Activated CD8-positive, alpha-beta T cell treated with anti-CD3 and anti-CD28 coated beads for 36 hours (primary cell): ENCODE measurements at regions not wholly inside any gene's neighbourhood (a gene's known extent, or its start where the extent isn't known, plus 50 kb on each side); places are given as distances from the start of the nearest gene placed in this dataset.

Experiments
- ATAC-seq: fragments of 200-7000 bp; cut with Tn5 transposase; one replicate; pipeline ENCODE4 v1.10.0; 2021; ENCODE audit warnings: mild to moderate bottlenecking, moderate library complexity
- CTCF ChIA-PET: fragments of 350-600 bp; sonication (Branson Sonifier 250); formaldehyde crosslinking; loops from one replicate; lab custom pipeline; 2021; ENCODE audit warnings: antibody characterized with exemption; lab: Charles Lee
- POLR2A ChIA-PET: fragments of 350-600 bp; sonication (Branson Sonifier 250); formaldehyde crosslinking; loops from one replicate; lab custom pipeline; 2021; ENCODE audit warnings: antibody characterized with exemption; lab: Charles Lee
- DNase-seq: peaks from one replicate; pipeline ENCODE4 v3.0.0-alpha.2; 2020
- H3K27ac Mint-ChIP-seq: one replicate; pipeline ENCODE4 v1.8.0; 2021; ENCODE audit warnings: mild to moderate bottlenecking, mixed read lengths
- H3K27me3 Mint-ChIP-seq: one replicate; pipeline ENCODE4 v1.8.0; 2021; ENCODE audit warnings: mixed read lengths
- H3K36me3 Mint-ChIP-seq: one replicate; pipeline ENCODE4 v1.8.0; 2021; ENCODE audit warnings: low read depth, mixed read lengths
- H3K4me1 Mint-ChIP-seq: one replicate; pipeline ENCODE4 v1.8.0; 2021; ENCODE audit warnings: low read depth, mixed read lengths
- H3K4me3 Mint-ChIP-seq: one replicate; pipeline ENCODE4 v1.8.0; 2021; ENCODE audit warnings: mild to moderate bottlenecking, moderate library complexity, mixed read lengths
- H3K9me3 Mint-ChIP-seq: one replicate; pipeline ENCODE4 v1.8.0; 2021; ENCODE audit warnings: mixed read lengths
- CTCF ChIP-seq: fragments of 200-600 bp; IDR thresholded peaks from one replicate; pipeline ENCODE4 v1.8.0; 2022; ENCODE audit warnings: antibody characterized with exemption, mild to moderate bottlenecking
- intact Hi-C: fragments of 100-400 bp; cut with micrococcal nuclease; formaldehyde crosslinking; loops from one replicate; pipeline ENCODE4 v1.10.0; 2022

- no peaks in the 10 kb centered on the region for H3K36me3 Mint-ChIP-seq
- no peak overlapping the region for H3K27ac Mint-ChIP-seq
- H3K27me3 Mint-ChIP-seq, result peaks cover 4% of the 10 kb centered on the region
- ChIA-PET CTCF (interaction anchor here (0.7 to 3.9 kb wide), 5 partner anchors 12 to 173 kb away, joined by 3 to 26 read pairs (median 6); no protein-coding TSS in a partner anchor), POLR2A (no interaction called here)
- intact Hi-C loops, result loop anchor here (5.0 kb wide), 1 partner anchor 150 kb away; no protein-coding TSS in a partner anchor
- no peak overlapping the region for H3K4me3 Mint-ChIP-seq
- ATAC-seq (no peak), DNase-seq (no peak)
- no peak for TF ChIP-seq CTCF
- H3K9me3 Mint-ChIP-seq, result no peaks in the 10 kb centered on the region
- peaks cover 15% of the 10 kb centered on the region for H3K4me1 Mint-ChIP-seq
Observed at GRCh38 chr12:66862356-66862985, 183.6 kb upstream of the GRIP1 start.

- Mint-ChIP-seq H3K4me1 (peaks cover 12% of the 10 kb centered on the region), H3K27me3 (peaks cover 4% of the 10 kb centered on the region), H3K9me3 (no peaks in the 10 kb centered on the region), H3K4me3 (no peak overlapping the region), H3K36me3 (no peaks in the 10 kb centered on the region), H3K27ac (no peak overlapping the region)
- POLR2A ChIA-PET, result no interaction called here
- intact Hi-C loops, result loop anchor here (5.0 kb wide), 1 partner anchor 151 kb away; no protein-coding TSS in a partner anchor
- ATAC-seq (no peak), DNase-seq (no peak)
- no peak for TF ChIP-seq CTCF
- CTCF ChIA-PET, result no interaction called here
Observed at GRCh38 chr12:66863276-66863675, 184.4 kb upstream of the GRIP1 start.

- POLR2A ChIA-PET, result no interaction called here
- intact Hi-C loops, result no loop called here
- H3K27me3 Mint-ChIP-seq, result peaks cover 8% of the 10 kb centered on the region
- H3K4me3 Mint-ChIP-seq, result no peak overlapping the region
- DNase-seq, result no peak
- H3K36me3 Mint-ChIP-seq, result no peaks in the 10 kb centered on the region
- ATAC-seq, result no peak
- H3K9me3 Mint-ChIP-seq, result no peaks in the 10 kb centered on the region
- TF ChIP-seq CTCF, result no peak
- no peak overlapping the region for H3K27ac Mint-ChIP-seq
- no peaks in the 10 kb centered on the region for H3K4me1 Mint-ChIP-seq
- CTCF ChIA-PET, result no interaction called here
Observed at GRCh38 chr12:66877925-66878324, 199.0 kb upstream of the GRIP1 start.

GRCh38 chr12:66879409-66879808 lies 200.5 kb upstream of the GRIP1 start:
- CTCF ChIA-PET, result no interaction called here
- Mint-ChIP-seq H3K27ac (no peak overlapping the region), H3K4me1 (no peaks in the 10 kb centered on the region), H3K9me3 (no peaks in the 10 kb centered on the region), H3K27me3 (peaks cover 10% of the 10 kb centered on the region), H3K4me3 (no peak overlapping the region), H3K36me3 (no peaks in the 10 kb centered on the region)
- POLR2A ChIA-PET, result no interaction called here
- intact Hi-C loops, result no loop called here
- TF ChIP-seq CTCF, result no peak
- ATAC-seq (no peak), DNase-seq (no peak)

- TF ChIP-seq CTCF, result no peak
- ATAC-seq (no peak), DNase-seq (no peak)
- H3K9me3 Mint-ChIP-seq, result no peaks in the 10 kb centered on the region
- ChIA-PET CTCF (no interaction called here), POLR2A (no interaction called here)
- peaks cover 10% of the 10 kb centered on the region for H3K27me3 Mint-ChIP-seq
- intact Hi-C loops, result no loop called here
- H3K27ac Mint-ChIP-seq, result no peak overlapping the region
- H3K4me1 Mint-ChIP-seq, result no peaks in the 10 kb centered on the region
- H3K4me3 Mint-ChIP-seq, result no peak overlapping the region
- H3K36me3 Mint-ChIP-seq, result no peaks in the 10 kb centered on the region
Observed at GRCh38 chr12:66881386-66881785, 202.5 kb upstream of the GRIP1 start.
